ENCODE measurements at regions not wholly inside any gene's neighbourhood (a gene's known extent, or its start where the extent isn't known, plus 50 kb on each side); places are given as distances from the start of the nearest gene placed in this dataset.

- DNase-seq = no peak
These were observed 416.1 kb downstream of the TBC1D32 start for GRCh38 chr6:120918137-120918536.

GRCh38 chr6:120916844-120917243 lies 417.4 kb downstream of the TBC1D32 start:
- DNase-seq = no peak

GRCh38 chr6:120913486-120913885 lies 420.8 kb downstream of the TBC1D32 start:
- DNase-seq = no peak

GRCh38 chr6:120908767-120909166 lies 425.5 kb downstream of the TBC1D32 start:
- DNase-seq = no peak

GRCh38 chr6:120903836-120904235 lies 430.4 kb downstream of the TBC1D32 start:
- DNase-seq = no peak

GRCh38 chr6:120899932-120900331 lies 434.3 kb downstream of the TBC1D32 start:
- DNase-seq = no peak

- DNase-seq = no peak
These were observed 440.2 kb downstream of the TBC1D32 start for GRCh38 chr6:120894077-120894476.

GRCh38 chr6:120876931-120877330 lies 457.3 kb downstream of the TBC1D32 start:
- no peak for DNase-seq

- no peak for DNase-seq
These were observed 457.9 kb downstream of the TBC1D32 start for GRCh38 chr6:120876424-120876823.

- no peak for DNase-seq
These were observed 458.4 kb downstream of the TBC1D32 start for GRCh38 chr6:120875900-120876299.

- no peak for DNase-seq
These were observed 459.9 kb downstream of the TBC1D32 start for GRCh38 chr6:120874422-120874821.

GRCh38 chr6:120873125-120873865 lies 461.0 kb downstream of the TBC1D32 start:
- no peak for DNase-seq

GRCh38 chr6:120872262-120872578 lies 462.1 kb downstream of the TBC1D32 start:
- DNase-seq = no peak

- DNase-seq = no peak
These were observed 462.6 kb downstream of the TBC1D32 start for GRCh38 chr6:120871416-120872261.

GRCh38 chr6:120869397-120869796 lies 464.9 kb downstream of the TBC1D32 start:
- DNase-seq = no peak

- no peak for DNase-seq
These were observed 476.9 kb downstream of the TBC1D32 start for GRCh38 chr6:120857422-120857821.

- no peak for DNase-seq
These were observed 479.7 kb downstream of the TBC1D32 start for GRCh38 chr6:120854583-120854982.

GRCh38 chr6:120853489-120853888 lies 480.8 kb downstream of the TBC1D32 start:
- no peak for DNase-seq

- no peak for DNase-seq
These were observed 481.9 kb downstream of the TBC1D32 start for GRCh38 chr6:120852293-120852849.

- peak; percentile 4 for DNase-seq
These were observed 508.0 kb downstream of the TBC1D32 start for GRCh38 chr6:120826253-120826652.

- no peak for DNase-seq
These were observed 517.5 kb downstream of the TBC1D32 start for GRCh38 chr6:120816794-120817193.

GRCh38 chr6:120805276-120805675 lies 529.0 kb downstream of the TBC1D32 start:
- no peak for DNase-seq

- no peak for DNase-seq
These were observed 529.7 kb downstream of the TBC1D32 start for GRCh38 chr6:120804612-120805011.

GRCh38 chr6:120786682-120787081 lies 547.6 kb downstream of the TBC1D32 start:
- DNase-seq = no peak

Data from activated CD4-positive, alpha-beta T cell treated with anti-CD3 and anti-CD28 coated beads, Interleukin-2, amount 50 U/mL, for 1 hour (primary cell).